ENCODE measurements at regions not wholly inside any gene's neighbourhood (a gene's known extent, or its start where the extent isn't known, plus 50 kb on each side); places are given as distances from the start of the nearest gene placed in this dataset.
"Not testable (repeated sequence)": the region's sequence is repeated elsewhere in the genome, so short reads cannot be mapped to it uniquely, and the experiment has no call there.

DNA sequence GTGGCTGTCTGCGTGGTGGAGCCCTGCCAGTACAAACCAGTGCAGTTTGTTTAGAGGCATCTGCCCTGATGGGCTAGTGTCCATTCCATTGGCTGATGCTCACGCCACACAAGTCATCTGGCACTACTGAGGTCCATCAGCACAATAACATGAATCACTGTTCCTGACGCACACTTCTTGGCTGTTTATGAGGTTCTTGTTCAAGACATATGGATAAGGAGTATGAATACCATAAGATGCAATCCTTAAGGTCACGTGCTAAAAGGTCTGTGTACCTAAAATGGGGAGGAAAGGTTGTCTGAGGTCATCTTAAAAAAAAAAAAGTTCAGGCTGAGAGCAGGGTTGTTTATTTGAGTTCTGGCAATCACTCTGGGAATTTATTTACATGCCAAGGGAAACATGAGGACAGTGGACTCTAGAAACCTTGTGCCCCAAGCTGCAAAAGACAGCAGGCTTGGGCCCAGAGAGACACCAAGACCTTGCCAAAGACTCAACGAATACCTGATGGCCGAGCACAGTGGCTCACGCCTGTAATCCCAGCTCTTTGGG lies 54.1 kb upstream of the SHLD1 start:
- no peak for DNase-seq

DNA sequence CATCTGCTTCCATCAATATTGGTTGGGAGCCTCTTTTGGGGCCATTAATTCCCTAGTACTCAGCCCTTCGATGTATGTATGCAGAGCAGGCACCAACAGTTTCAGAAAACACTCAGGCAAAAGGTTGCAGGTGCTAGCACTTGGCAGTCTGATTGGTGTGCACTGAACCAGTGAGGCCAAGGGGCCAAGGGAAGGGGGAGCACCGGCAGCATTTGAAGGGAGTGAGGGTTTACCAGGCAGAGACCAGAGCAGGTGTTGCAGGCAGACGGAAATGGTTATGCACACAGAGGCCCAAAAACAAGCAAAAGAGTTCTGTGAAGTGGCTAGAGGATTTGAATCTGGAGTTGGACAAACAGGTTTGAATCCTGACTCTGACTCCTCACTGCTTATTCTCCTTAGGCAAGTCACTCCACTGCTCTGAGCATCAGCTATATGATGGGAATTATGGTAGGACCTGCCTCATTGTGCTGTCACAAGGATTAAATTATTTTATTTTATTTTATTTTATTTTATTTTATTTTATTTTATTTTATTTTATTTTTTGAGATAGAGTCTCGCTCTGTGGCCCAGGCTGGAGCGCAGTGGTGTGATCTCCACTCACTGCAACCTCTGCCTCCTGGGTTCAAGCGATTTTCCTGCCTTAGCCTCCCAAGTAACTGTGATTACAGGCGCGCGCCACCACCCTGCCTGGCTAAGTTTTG lies 58.1 kb upstream of the SHLD1 start:
- peak; percentile 67 for DNase-seq

DNA sequence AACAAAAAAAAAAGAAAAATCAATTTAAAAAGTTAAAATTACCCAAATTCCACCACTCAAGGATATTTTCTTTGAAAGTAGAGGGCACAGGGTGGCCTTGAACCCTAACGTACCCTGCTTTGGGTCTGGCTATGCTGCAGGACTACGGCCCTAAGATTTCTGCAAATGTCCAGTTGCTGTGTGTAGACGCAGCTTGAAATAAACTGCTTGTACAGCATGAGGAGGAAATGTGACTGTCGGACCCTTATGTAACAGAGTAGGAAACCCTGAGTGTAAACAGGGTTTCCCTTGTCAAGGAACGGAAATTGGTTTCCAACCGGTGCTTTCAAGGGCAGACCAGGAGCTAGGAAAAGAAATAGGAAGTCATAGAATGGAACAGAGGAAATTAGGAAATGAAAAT lies 60.7 kb upstream of the SHLD1 start:
- no peak for DNase-seq

DNA sequence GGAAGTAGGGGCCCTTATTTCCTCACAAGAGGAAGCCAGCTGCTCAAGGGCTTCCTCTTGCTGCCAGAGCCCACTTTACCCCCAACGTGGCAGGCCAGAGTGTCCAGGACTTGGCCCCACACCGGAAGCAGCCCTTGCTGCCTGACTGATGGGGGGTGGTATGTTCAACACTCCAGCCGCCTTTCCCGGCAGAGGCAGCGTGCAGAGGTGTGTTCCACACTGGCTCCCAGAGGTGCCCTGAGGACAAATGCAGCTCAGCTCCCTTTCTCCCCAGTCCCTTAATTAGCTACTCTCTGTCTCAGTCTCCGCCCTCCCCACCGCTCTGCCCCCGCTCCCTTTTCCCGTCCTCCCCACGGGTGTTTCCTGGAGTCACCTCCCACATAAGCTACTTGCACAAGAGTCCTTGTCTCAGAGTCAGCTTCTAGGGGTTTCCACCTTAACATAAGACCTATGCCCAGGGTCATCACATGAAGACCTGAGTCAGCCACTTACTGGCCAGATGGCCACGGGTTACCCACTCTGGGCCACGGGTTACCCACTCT lies 61.7 kb upstream of the SHLD1 start:
- peak; percentile 49 for DNase-seq

DNA sequence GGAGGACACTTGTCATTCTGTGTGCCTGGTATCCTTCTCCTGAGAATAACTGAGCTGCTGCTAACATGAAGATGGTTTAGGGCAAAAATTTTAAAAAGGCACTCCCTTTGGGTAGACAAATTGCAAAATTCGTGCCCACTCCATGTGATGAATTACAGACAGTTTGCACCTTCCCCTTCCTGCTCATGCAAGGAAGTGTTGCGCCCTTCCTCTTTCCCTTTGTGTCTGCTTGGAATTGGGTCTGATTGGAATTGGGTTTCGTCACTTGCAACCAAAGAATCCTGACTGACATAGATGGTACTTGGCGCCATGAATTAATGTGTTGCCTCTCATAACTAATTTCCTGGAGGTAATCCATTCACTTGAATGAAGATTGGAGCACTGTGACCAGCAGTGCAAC lies 62.3 kb upstream of the SHLD1 start:
- no peak for DNase-seq

DNA sequence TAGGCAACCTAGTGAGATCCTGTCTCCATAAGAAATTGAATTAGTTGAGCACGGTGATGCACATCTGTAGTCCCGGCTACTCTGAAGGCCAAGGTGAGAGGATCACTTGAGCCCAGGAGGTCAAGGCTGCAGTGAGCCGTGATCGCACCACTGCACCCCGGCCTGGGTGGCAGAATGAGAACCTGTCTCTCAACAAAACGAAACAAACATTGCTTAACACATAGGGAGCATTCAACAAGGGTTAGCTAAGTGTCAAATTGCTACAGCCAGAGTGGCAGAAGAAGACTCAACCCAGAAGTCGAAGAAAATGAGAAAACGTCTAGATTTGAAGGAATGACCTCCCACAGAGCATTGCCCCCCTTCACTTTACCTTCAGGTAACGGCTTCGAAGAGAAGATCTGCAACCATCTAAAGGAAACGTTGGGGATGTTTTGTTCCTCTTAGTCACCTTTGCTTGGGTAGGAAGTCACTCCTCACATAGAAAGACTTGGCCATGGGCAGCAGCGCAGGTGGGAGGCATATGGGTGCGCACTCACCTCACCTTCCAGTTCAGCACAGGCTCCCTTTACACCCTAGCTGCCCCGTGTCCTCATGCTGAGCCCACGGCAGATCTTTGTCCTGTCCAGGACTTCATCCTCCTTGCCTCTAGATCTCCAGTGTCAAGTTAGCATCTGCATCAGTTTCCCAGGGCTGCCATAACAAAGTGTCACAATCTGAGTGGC lies 63.7 kb upstream of the SHLD1 start:
- no peak for DNase-seq

DNA sequence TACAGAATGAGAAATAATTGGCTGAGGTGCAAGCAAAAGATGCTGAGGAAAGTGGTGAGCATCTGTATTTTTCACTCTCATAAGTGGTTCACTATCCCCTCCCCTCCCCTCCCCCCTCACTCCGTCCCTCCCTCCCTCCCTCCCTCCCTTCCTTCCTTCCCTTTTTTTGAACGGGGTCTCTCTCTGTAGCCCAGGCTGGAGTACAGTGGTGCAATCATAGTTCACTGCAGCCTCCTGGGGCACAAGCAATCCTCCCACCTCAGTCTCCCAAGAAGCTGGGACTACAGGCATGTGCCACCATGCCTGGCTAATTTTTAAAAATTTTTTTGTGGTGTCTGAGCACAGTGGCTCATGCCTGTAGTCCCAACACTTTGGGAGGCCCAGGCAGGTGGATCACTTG lies 67.6 kb upstream of the SHLD1 start:
- not testable (repeated sequence) for DNase-seq

DNA sequence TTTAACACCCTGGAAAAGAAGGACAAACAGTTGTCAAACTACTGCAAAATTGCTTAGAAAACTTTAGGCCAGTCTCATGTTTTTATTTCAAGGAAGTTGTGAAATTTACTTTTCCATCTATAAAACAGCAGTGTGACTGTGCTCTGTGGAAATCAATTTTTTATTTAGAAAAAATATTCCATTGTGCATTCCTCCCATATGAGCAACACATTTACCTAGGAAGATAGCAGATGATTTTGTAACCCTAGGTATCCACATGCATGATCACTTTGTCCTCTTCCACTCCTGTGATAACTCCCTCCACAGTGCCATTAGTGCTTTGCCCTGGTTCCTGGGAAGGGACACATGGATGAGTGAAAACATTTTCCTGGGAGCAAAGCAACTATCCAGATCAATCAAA lies 69.4 kb upstream of the GPCPD1 start:
- no peak for DNase-seq

DNA sequence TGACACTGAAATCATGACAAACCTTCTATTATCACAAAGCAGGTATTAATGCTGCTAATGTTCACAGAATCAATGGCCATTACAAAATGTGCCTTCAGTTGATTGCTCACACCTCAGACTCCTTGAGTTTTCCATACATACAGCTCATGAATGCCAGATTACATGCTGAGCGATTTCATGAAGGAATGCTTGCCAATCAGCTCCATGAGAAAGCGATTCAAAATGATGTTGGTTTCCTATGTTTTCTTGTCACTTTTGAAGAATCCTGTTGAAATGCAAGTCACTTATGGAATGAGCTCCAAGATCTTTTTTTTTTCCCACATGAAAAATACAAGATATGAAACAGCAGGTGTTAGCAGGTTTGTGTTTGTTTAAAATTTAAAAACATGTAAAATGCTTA lies 68.0 kb upstream of the GPCPD1 start:
- no peak for DNase-seq

DNA sequence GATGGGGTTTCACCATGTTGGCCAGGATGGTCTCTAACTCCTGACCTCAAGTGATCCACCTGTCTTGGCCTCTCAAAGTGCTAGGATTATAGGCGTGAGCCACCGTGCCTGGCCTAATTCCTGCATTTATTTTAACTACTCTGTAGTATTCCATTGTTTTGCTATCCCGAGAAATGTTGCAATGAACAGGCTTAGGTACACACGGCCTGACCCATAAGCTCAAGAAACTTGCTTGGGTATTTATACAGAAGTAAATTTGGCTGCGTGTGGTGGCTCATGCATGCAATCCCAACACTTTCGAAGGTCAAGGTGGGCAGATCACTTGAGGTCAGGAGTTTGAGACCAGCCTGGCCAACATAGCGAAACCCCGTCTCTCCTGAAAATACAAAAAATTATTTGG lies 67.1 kb upstream of the GPCPD1 start:
- DNase-seq: not testable (repeated sequence)

DNA sequence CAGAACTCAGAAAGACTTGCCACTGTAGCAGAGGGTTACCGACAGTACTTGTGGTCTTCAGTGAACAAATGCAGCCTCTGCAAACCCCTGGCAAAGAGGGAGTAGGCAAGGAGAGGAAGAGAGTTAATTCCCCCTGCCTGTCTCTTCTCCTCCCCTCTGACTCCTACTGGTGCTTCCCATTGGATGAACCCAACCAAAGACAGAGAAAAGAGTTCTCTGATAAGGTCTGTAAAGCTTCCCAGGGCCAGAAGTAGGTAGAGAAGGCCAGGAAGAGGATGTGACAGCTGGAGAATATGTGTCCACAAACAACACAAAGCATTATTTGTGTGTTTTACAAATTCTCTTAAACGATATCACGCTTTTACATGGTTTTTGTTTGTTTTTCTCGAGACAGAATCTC lies 66.6 kb upstream of the GPCPD1 start:
- DNase-seq: no peak

DNA sequence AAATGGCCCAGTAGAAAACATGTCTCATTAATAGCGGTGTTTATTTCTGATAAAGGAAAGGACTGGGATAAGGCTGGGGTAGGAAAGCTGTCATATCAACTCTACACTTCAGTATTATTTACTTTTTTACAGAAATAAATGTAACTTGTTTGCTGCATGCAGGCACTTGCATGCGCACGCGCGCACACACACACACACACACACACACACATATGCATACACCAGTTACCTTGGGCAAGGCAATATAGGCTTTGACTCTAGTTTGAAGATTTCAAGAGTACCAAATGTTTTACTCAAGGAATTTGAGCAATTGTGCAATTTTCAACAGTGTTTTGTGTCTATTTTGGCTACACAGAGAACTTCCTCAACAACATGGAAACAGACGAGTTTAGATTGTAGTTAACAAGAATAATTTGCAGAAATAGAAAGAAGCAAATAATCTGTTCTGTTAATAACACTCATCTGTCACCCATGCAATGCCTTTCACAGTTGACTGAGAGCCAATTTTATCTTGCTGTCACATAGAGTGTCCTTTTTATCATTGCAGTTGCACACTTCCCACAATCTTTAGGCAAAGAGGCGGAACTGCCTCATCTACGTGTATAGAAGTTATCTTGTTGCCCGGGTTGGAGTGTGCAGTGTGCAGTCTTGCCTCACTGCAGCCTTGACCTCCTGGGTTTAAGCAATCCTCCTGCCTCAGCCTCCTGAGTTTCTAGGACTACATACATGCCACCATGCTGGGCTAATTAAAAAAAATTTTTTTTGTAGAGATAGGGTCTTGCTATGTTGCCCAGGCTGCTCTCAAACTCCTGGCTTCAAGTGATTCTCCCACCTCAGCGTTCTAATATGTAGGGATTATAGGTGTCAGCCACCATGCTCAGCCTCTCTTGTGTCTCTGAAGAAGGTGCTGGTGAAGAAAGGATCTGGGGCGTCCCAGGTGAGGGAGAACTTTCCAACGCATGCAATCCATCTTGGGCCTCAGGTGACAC lies 64.6 kb upstream of the GPCPD1 start:
- DNase-seq: peak; percentile 35

DNA sequence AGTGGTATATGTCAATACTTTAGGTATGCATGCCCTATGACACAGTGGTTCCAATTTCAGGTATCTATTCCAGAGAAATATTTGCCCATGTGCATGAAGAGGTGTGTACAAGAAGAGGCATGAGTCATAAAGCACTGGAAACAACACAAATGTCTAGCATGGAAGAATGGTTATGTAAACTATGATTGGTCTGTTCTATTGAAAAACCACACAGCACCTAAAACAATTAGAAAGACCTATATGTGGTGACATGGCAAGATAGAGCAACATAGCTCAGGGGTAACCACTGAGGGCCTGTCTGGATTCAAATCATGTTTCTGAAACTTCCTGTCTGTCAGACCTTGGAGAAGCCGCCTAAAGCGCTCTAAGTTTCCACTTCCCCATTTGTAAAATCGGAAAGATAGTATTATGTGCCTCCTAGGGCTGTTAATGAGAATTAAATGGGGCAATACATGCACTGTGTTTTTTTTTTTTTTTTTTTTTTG lies 63.4 kb upstream of the GPCPD1 start:
- peak; percentile 59 for DNase-seq

DNA sequence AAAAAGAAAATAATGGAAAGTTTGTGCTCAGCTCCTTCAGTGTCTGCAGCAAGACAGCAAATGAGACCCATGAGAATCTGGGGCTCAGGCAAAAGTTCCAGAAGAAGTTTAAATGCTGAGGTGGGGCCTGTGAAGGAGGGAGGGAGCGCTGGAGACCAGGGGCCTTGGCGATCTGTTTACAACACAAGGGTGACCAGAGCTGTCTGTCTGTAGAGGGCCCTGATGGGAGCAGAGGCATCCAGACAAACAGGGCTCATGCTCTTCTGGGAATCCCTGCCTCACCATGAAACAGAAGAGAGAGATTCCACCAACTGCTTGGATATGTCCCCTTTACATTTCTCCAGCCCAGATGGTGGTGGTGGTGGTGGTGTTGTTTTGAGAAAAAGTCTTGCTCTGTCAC lies 60.1 kb upstream of the GPCPD1 start:
- no peak for DNase-seq

DNA sequence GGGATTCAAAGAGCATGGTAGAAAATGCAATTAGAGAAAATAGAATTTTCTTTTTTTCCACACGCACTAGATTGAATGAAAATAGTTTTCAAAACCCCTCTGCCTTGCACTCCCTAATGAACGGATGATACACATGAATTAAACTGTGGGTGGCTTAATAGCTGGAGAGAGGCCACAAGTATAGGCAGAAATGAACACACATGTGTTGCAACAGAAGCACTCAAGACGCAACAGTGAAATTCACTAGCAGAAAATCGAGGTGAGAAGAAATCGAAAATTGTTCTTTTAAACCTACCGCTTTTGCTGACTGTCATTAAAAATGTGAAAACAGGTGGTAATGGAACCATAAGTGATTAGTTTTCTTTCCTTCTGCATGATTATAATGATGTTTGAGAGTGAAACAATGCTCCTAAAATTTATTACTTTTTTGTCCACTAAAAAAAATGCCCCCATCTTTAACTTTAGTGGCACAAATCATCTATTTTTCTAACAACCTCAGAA lies 59.3 kb upstream of the GPCPD1 start:
- DNase-seq: no peak

DNA sequence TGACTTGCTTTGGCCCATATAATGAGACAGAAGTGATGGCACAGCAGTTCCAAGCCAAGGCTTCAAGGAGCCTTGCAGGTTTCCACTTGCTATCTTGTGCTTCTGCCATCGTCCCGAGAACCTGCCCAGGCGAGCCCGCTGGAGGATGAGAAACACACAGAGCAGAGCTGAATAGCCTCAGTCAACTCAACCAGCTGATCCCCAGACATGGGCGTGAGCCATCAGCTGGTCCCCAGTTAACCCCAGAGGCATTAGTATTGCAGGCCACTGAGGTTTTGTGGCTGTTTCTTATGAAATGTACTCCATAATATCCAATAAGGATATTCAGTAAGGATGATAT lies 57.7 kb upstream of the GPCPD1 start:
- no peak for DNase-seq

DNA sequence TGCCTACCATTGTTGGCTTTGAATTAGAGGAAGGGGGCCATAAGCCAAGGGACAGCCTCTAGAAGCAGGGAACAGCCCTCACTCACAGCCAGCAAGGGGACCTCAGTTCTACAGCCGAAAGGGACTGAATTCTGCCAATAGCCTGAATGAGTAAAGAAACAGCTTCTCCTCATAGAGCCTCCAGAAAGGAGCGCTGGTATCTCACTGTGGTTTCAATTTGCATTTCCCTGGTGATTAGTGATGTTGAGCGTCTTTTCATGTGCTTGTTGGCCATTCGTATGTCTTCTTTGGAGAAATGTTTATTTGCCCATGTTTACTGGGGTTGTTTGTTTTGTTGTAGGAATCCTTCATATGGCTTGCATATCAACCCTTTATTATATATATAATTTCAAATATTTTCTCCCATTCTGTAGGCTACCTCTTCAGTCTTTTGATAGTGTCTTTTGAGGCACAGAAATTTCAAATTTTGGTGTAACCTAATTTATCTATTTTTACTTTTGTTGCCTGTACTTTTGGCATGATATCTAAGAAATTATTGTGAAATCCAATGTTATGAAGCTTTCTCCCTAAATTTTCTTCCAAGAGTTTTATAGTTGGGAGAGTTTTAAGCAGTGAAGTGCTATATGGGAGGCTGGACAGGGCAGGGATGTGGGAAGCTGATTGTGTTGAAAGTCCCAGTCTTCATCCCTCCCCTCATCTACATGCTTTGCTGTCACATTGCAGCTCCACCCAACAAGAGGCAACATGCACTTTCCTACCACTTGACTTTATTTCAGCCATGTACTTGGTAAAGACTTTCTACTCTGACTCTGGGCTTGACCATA lies 57.1 kb upstream of the GPCPD1 start:
- no peak for DNase-seq

DNA sequence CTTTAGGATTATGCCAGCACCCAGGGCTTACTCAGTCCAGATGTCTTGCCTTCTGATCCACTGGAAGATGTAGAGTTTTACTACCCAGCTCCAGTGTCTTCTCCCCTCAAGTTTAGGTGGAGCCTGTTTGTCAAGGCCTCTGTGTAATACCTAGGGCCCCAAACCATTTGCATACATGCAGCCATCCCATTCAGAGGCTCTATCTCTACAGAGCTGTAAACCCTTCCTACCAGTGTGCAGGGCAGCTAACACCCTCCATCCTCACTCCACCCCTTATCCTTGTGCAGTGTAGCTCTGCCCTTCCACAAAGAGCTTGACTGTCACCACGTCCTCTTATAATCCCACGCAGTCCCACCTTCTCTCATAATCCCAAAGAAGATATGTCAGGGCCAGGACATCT lies 54.6 kb upstream of the GPCPD1 start:
- no peak for DNase-seq

DNA sequence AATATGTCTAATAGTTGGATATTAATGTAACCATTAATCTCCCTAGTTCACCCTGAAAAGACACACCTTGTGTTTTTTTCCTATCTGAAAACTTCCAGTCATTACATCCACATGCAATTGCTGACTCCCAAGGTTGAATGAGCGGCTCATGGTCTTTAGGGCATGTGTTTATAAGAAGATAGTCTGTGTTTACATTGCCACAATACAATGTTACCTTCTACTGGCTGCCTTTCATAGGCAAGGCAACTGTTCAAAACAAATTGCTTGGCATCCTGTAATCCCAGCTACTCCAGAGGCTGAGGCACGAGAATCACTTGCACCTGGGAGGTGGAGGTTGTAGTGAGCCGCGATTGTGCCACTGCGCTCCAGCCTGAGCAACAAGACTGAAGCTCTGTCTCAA lies 52.6 kb upstream of the GPCPD1 start:
- DNase-seq: no peak

DNA sequence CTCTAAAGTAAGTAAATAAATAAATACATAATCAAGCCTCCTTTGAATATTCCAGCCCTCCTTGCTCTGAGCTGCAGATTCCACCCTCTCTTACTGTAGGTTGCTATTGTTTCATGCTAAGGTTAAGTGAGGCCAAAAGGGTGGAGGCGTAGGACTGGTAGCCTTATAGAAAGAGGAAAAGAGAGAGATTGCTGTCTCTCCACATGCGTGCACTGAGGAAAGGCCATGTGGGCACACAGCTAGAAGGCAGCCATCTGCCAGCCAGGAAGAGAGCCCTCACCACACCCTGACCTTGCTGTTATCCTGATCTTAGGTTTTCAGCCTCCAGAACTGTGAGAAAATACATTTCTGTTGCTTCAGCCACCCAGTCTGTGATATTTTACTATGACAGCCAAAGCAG lies 52.0 kb upstream of the GPCPD1 start:
- no peak for DNase-seq

DNA sequence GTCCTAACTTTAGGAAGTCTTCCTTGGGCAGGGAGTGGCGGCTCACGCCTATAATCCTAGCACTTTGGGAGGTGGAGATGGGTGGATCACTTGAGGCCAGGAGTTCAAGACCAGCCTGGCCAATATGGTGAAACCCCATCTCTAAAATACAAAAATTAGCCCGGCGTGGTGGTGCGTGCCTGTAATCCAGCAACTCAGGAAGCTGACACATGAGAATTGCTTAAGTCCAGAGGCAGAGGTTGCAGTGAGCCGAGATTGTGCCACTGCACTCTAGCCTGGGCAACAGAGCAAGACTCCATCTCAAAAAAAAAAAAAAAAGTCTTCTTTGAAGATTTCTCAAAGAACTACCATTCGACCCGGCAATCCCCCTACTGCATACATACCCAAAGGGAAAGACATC lies 50.0 kb upstream of the GPCPD1 start:
- peak; percentile 23 for DNase-seq

Measured in CD4-positive, alpha-beta T cell treated with Interleukin-15 for 1 hour (primary cell).